Heart right ventricle (tissue), 16 donors: ENCODE measurements at regions not wholly inside any gene's neighbourhood (a gene's known extent, or its start where the extent isn't known, plus 50 kb on each side); places are given as distances from the start of the nearest gene placed in this dataset.
A peak's percentile ranks its signal among the peaks of the same experiment; 100 is the strongest.
"Not testable (repeated sequence)": the region's sequence is repeated elsewhere in the genome, so short reads cannot be mapped to it uniquely, and the experiment has no call there.

Source experiments
- ATAC-seq, 8 donors: fragments of 200-7000 bp; cut with Tn5 transposase; one replicate each; pipeline ENCODE4 v1.9.1; 2020; ENCODE audit warnings: mild to moderate bottlenecking in 8 of 8, moderate library complexity in 8 of 8, moderate number of reproducible peaks in 1 of 8
- DNase-seq, 2 donors: peaks; one replicate each; pipeline ENCODE4 v3.0.0-alpha.2; 2020
- H3K27ac ChIP-seq, 10 donors: fragments of 200-600 bp; sonication (generic) in 2 of 10; one replicate each; pipeline versions ENCODE4 v1.5.0 to v1.8.0; 2020 to 2022; ENCODE audit warnings: mild to moderate bottlenecking in 3 of 10
- H3K27me3 ChIP-seq, 7 donors: fragments of 200-600 bp; one replicate each; pipeline ENCODE4 v1.8.0; 2021 to 2022; ENCODE audit warnings: mild to moderate bottlenecking in 2 of 7
- H3K36me3 ChIP-seq, 9 donors: fragments of 200-600 bp; sonication (generic) in 1 of 9; one replicate each; pipeline versions ENCODE4 v1.5.0 to v1.8.0; 2020 to 2022; ENCODE audit warnings: mild to moderate bottlenecking in 2 of 9
- H3K4me1 ChIP-seq, 9 donors: fragments of 200-600 bp; sonication (generic) in 1 of 9; one replicate each; pipeline versions ENCODE4 v1.5.0 to v1.8.0; 2020 to 2022; ENCODE audit warnings: mild to moderate bottlenecking in 4 of 9
- H3K4me3 ChIP-seq, 10 donors: fragments of 200-600 bp; sonication (generic) in 2 of 10; one replicate each; pipeline versions ENCODE4 v1.5.0 to v1.8.0; 2020 to 2022; ENCODE audit warnings: mild to moderate bottlenecking in 7 of 10, moderate library complexity in 2 of 10
- H3K9me3 ChIP-seq, 11 donors: fragments of 200-600 bp in 10 of 11; sonication (generic) in 2 of 11; one replicate each; pipeline versions ENCODE4 v1.5.0 to v1.8.0; 2013 to 2022; ENCODE audit warnings: mild to moderate bottlenecking in 2 of 11, control low read depth in 1 of 11, moderate library complexity in 1 of 11
- WGBS, 2 donors: extraction: QIAGEN DNeasy Blood & Tissue Kit; methylation state at CpG; one replicate each; pipeline ENCODE4 v1.1.7; 2013; ENCODE audit warnings: inconsistent platforms in 1 of 2; 5-methylcytosine and 5-hydroxymethylcytosine counted together
- intact Hi-C, 10 donors: fragments of 100-400 bp; cut with DNase I; formaldehyde crosslinking; loops; one replicate each; pipeline versions ENCODE4 v1.11.1 to v1.14.2; 2022
- TF ChIP-seq, protein P1 (sequence below), 9 donors: fragments of 200-600 bp; sonication (generic) in 2 of 9; IDR thresholded peaks; one replicate each; pipeline versions ENCODE4 v1.5.0 to v1.8.0; 2021 to 2022; ENCODE audit warnings: antibody characterized with exemption in 9 of 9, mild to moderate bottlenecking in 5 of 9, moderate library complexity in 1 of 9
- donor health status: Arrhythmogenic right ventricular cardiomyopathy.
- donor health status: ischemic (EF 13 %, LVEDD 7.1; RV severe dilation, severe dysfunction).
- donor health status: healthy with polysubstance abuse.
- donor health status: DM: no; HTN: yes; CAD: no.
- donor health status: DM: no; HTN: no; CAD: no.
- donor health status: ischemic (EF 25% LVEDD 6.9; RV normal size, moderate dysfunction).
- donor health status: ischemic (EF 25% LVEDD 5.7; RV mildly dilated, moderate dysfunction).
- donor health status: healthy.
- donor health status: DM: yes; HTN: yes; CAD: no.
- donor health status: Ischemic cardiomyopathy.
- donor health status: ischemic (EF 35%, LVEDD 5.7; RV mildly dilated, moderate dysfunction).
- donor health status: nonischemic (EF 11% LVEDD 7.7; RV severe dilation, severe dysfunction).
- donor health status: DM: yes; HTN: yes; CAD: no.
- donor health status: PGD.
- donor health status: ischemic (EF 29% LVEDD 5.4; RV normal size, mild dysfunction).
- donor health status: nonischemic (EF 23%, LVEDD 6.1; RV moderate dilation, normal function).

GRCh38 chr3:8325306-8325705, 176.3 kb upstream of the LMCD1 start:
- H3K4me1 ChIP-seq, result peaks cover 0 to 8% (median 0%) of the 10 kb centered on the region in 9 donors
- H3K4me3 ChIP-seq, result no peak overlapping the region
- ATAC-seq (no peak), DNase-seq (no peak)
- no peaks in the 10 kb centered on the region for H3K36me3 ChIP-seq
- no peaks in the 10 kb centered on the region for H3K9me3 ChIP-seq
- no peaks in the 10 kb centered on the region for H3K27me3 ChIP-seq
- TF ChIP-seq, protein P1, sequence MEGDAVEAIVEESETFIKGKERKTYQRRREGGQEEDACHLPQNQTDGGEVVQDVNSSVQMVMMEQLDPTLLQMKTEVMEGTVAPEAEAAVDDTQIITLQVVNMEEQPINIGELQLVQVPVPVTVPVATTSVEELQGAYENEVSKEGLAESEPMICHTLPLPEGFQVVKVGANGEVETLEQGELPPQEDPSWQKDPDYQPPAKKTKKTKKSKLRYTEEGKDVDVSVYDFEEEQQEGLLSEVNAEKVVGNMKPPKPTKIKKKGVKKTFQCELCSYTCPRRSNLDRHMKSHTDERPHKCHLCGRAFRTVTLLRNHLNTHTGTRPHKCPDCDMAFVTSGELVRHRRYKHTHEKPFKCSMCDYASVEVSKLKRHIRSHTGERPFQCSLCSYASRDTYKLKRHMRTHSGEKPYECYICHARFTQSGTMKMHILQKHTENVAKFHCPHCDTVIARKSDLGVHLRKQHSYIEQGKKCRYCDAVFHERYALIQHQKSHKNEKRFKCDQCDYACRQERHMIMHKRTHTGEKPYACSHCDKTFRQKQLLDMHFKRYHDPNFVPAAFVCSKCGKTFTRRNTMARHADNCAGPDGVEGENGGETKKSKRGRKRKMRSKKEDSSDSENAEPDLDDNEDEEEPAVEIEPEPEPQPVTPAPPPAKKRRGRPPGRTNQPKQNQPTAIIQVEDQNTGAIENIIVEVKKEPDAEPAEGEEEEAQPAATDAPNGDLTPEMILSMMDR (IDR thresholded peaks at IDR 0.05), result no peak
- intact Hi-C loops, result loop anchor here in 7 of 10 donors (2.0 to 10.0 kb wide), 4 partner anchors 92 to 299 kb away; no protein-coding TSS in a partner anchor
- no peak overlapping the region for H3K27ac ChIP-seq
- 59 to 67% methylated on average over 2 of the region's 2 CpGs for WGBS, 2 donors

DNA sequence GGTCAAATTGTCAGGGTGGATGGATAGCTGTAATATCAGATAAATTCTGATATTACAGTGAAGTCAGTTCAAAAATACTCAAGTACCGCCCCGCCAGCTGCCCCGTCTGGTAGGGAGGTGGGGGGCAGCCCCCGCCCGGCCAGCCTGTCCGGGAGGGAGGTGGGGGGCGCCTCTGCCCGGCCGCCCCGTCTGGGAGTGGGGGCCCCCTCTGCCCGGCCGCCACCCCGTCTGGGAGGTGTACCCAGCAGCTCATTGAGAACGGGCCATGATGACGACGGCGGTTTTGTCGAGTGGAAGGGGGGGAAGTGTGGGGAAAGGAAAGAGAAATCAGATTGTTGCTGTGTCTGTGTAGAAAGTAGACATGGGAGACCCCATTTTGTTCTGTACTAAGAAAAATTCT, 175.8 kb upstream of the LMCD1 start:
- H3K9me3 ChIP-seq, H3K27ac ChIP-seq, DNase-seq, H3K27me3 ChIP-seq, H3K4me3 ChIP-seq, H3K36me3 ChIP-seq, ATAC-seq, H3K4me1 ChIP-seq: not testable (repeated sequence)
- intact Hi-C loops, result loop anchor here in 8 of 10 donors (2.0 to 10.0 kb wide), 5 partner anchors 89 to 299 kb away; no protein-coding TSS in a partner anchor
- WGBS, 2 donors, result 88 to 93% methylated on average over 18 of the region's 18 CpGs

DNA sequence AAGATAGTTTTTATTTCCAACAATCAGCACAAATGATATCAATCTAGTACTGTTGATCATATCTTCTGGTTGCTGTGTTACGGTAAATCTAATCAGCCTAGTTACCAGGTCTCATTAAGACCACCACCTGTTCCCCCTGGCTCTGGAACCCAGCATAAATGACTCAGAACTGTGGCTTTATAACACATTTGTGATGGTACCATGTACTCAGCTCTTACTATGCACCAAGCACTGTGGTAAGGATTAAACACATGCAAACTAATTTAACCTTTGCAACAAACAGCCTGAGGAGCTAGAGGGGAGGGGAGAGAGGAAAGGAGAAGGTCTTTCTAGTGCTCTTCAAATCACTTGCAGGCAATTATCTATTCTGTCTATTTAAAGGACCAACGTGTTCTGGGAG, 173.9 kb upstream of the LMCD1 start:
- no peaks in the 10 kb centered on the region for H3K27me3 ChIP-seq
- ATAC-seq (no peak), DNase-seq (no peak)
- no peaks in the 10 kb centered on the region for H3K9me3 ChIP-seq
- TF ChIP-seq, protein P1 (IDR thresholded peaks at IDR 0.05), result no peak
- peaks cover 0 to 8% (median 0%) of the 10 kb centered on the region in 9 donors for H3K4me1 ChIP-seq
- no peak overlapping the region for H3K27ac ChIP-seq
- intact Hi-C loops, result loop anchor here in 8 of 10 donors (2.0 to 10.0 kb wide), 4 partner anchors 87 to 297 kb away; no protein-coding TSS in a partner anchor
- H3K36me3 ChIP-seq, result no peaks in the 10 kb centered on the region
- 62 to 68% methylated on average over 2 of the region's 2 CpGs for WGBS, 2 donors
- H3K4me3 ChIP-seq, result no peak overlapping the region

- WGBS, 2 donors, result 61 to 72% methylated on average over 3 of the region's 3 CpGs
- ATAC-seq (no peak), DNase-seq (no peak)
- TF ChIP-seq, protein P1 (IDR thresholded peaks at IDR 0.05), result no peak
- H3K36me3 ChIP-seq, result no peaks in the 10 kb centered on the region
- H3K4me3 ChIP-seq, result no peak overlapping the region
- H3K9me3 ChIP-seq, result no peaks in the 10 kb centered on the region
- no peaks in the 10 kb centered on the region for H3K27me3 ChIP-seq
- intact Hi-C loops, result loop anchor here in 7 of 10 donors (5.0 to 10.0 kb wide), 3 partner anchors 88 to 296 kb away; no protein-coding TSS in a partner anchor
- H3K27ac ChIP-seq, result no peak overlapping the region
- peaks cover 0 to 8% (median 0%) of the 10 kb centered on the region in 9 donors for H3K4me1 ChIP-seq
These were observed 172.7 kb upstream of the LMCD1 start for GRCh38 chr3:8328967-8329366.

GRCh38 chr3:8329598-8329997, 172.0 kb upstream of the LMCD1 start:
- intact Hi-C loops, result loop anchor here in 7 of 10 donors (5.0 to 10.0 kb wide), 3 partner anchors 88 to 295 kb away; no protein-coding TSS in a partner anchor
- DNase-seq, result no peak

More at GRCh38 chr3:8329598-8329997, 172.0 kb upstream of the LMCD1 start:
- H3K9me3 ChIP-seq, result no peaks in the 10 kb centered on the region
- H3K4me3 ChIP-seq, result no peak overlapping the region
- ATAC-seq, result peak in 1 of 8 donors; percentile 70
- no peak overlapping the region for H3K27ac ChIP-seq
- H3K4me1 ChIP-seq, result peaks cover 0 to 8% (median 0%) of the 10 kb centered on the region in 9 donors
- no peaks in the 10 kb centered on the region for H3K36me3 ChIP-seq
- H3K27me3 ChIP-seq, result no peaks in the 10 kb centered on the region
- TF ChIP-seq, protein P1 (IDR thresholded peaks at IDR 0.05), result no peak
